Fibroblast of skin of back (primary cell): ENCODE measurements at regions not wholly inside any gene's neighbourhood (a gene's known extent, or its start where the extent isn't known, plus 50 kb on each side); places are given as distances from the start of the nearest gene placed in this dataset.
A peak's percentile ranks its signal among the peaks of the same experiment; 100 is the strongest.
"Not testable (repeated sequence)": the region's sequence is repeated elsewhere in the genome, so short reads cannot be mapped to it uniquely, and the experiment has no call there.

Experiments used
- DNase-seq: peaks from one replicate; pipeline ENCODE4 v3.0.0-alpha.2; 2013

- DNase-seq, result no peak
These were observed 99.5 kb upstream of the PRSS3 start for GRCh38 chr9:33695856-33696255.

GRCh38 chr9:33697171-33697570 lies 98.2 kb upstream of the PRSS3 start:
- DNase-seq, result no peak

GRCh38 chr9:33698267-33698666 lies 97.1 kb upstream of the PRSS3 start:
- DNase-seq, result peak; percentile 7

GRCh38 chr9:33700940-33701339 lies 94.4 kb upstream of the PRSS3 start:
- DNase-seq, result not testable (repeated sequence)

- DNase-seq, result no peak
These were observed 91.8 kb upstream of the PRSS3 start for GRCh38 chr9:33703430-33704102.

GRCh38 chr9:33705440-33705839 lies 89.9 kb upstream of the PRSS3 start:
- not testable (repeated sequence) for DNase-seq

- DNase-seq, result no peak
These were observed 86.9 kb upstream of the PRSS3 start for GRCh38 chr9:33708441-33708840.

- no peak for DNase-seq
These were observed 86.1 kb upstream of the PRSS3 start for GRCh38 chr9:33709269-33709668.

GRCh38 chr9:33711418-33711817 lies 83.9 kb upstream of the PRSS3 start:
- not testable (repeated sequence) for DNase-seq

GRCh38 chr9:33714989-33715388 lies 80.4 kb upstream of the PRSS3 start:
- no peak for DNase-seq

GRCh38 chr9:33718987-33719386 lies 76.4 kb upstream of the PRSS3 start:
- DNase-seq, result peak; percentile 35

GRCh38 chr9:33719581-33720374 lies 75.6 kb upstream of the PRSS3 start:
- no peak for DNase-seq

GRCh38 chr9:33721674-33722358 lies 73.5 kb upstream of the PRSS3 start:
- peak; percentile 64 for DNase-seq

- DNase-seq, result no peak
These were observed 73.0 kb upstream of the PRSS3 start for GRCh38 chr9:33722359-33722675.

GRCh38 chr9:33728613-33729012 lies 66.7 kb upstream of the PRSS3 start:
- no peak for DNase-seq

GRCh38 chr9:33731142-33731541 lies 64.2 kb upstream of the PRSS3 start:
- no peak for DNase-seq

GRCh38 chr9:33731625-33732024 lies 63.7 kb upstream of the PRSS3 start:
- no peak for DNase-seq

- DNase-seq, result not testable (repeated sequence)
These were observed 61.0 kb upstream of the PRSS3 start for GRCh38 chr9:33734247-33734940.

GRCh38 chr9:33734941-33735835 lies 60.2 kb upstream of the PRSS3 start:
- DNase-seq, result not testable (repeated sequence)

- DNase-seq, result peak; percentile 59
These were observed 57.4 kb upstream of the PRSS3 start for GRCh38 chr9:33737811-33738606.

GRCh38 chr9:33739398-33739797 lies 56.0 kb upstream of the PRSS3 start:
- DNase-seq, result no peak
